GM12878 (cell line): ENCODE measurements at regions not wholly inside any gene's neighbourhood (a gene's known extent, or its start where the extent isn't known, plus 50 kb on each side); places are given as distances from the start of the nearest gene placed in this dataset.

ENCODE experiments used
- ATAC-seq: fragments of 200-7000 bp; cut with Tn5 transposase; 3 replicates; pipeline ENCODE4 v1.9.1; 2020; ENCODE audit warnings: mild to moderate bottlenecking, moderate library complexity
- BruUV-seq: library from RNA; stranded (reverse); fragments of 400-500 nt; replicated peaks from 2 replicates; lab custom pipeline; 2021; lab: Mats Ljungman, UMichigan
- CTCF ChIA-PET: fragments of 300-600 bp; sonication (Branson Sonifier 250); formaldehyde crosslinking; extraction: SDS; loops from one replicate; lab custom pipeline; 2021; ENCODE audit warnings: inconsistent platforms; lab: Yijun Ruan, JAX
- POLR2A ChIA-PET: fragments of 350-600 bp; formaldehyde crosslinking; extraction: SDS; loops from one replicate; lab custom pipeline; 2021; ENCODE audit warnings: inconsistent platforms; lab: Charles Lee
- RAD21 ChIA-PET: fragments of 300-600 bp; sonication (Branson Sonifier 250); formaldehyde crosslinking; loops from one replicate; lab custom pipeline; 2023; ENCODE audit warnings: antibody characterized with exemption; ENCODE audit not compliant: unreplicated experiment; lab: Charles Lee
- SMC1A ChIA-PET: fragments of 300-600 bp; sonication (Branson Sonifier 250); formaldehyde crosslinking; loops from one replicate; lab custom pipeline; 2023; ENCODE audit not compliant: unreplicated experiment, uncharacterized antibody; lab: Charles Lee
- DNase-seq: peaks from one replicate; pipeline ENCODE4 v3.0.0-alpha.2; 2011; ENCODE audit warnings: low read depth, low spot score
- FAIRE-seq: peaks from 3 replicates; lab custom pipeline; 2011; peaks lifted over from hg19 to GRCh38; lab: Jason Lieb, UNC
- H2AFZ ChIP-seq: 2 replicates; pipeline ENCODE4 v1.6.0; 2011; ENCODE audit warnings: low read depth, low read length, control low read depth; ENCODE audit not compliant: control insufficient read depth
- H3K27ac ChIP-seq: 2 replicates; pipeline ENCODE4 v1.5.1; 2011; ENCODE audit warnings: control low read depth; ENCODE audit not compliant: control insufficient read depth, insufficient read depth
- H3K27me3 ChIP-seq, 2 experiments: replicated peaks in 1 of 2; 2 replicates each; pipeline versions ENCODE4 v1.6.0 to v1.6.1; 2011; ENCODE audit warnings: low read length in 1 of 2; ENCODE audit not compliant: control insufficient read depth in 2 of 2, insufficient read depth in 2 of 2
- H3K36me3 ChIP-seq, 2 experiments: 2 replicates each; pipeline ENCODE4 v1.5.1; 2011; ENCODE audit warnings: low read length in 1 of 2; ENCODE audit not compliant: control insufficient read depth in 2 of 2, insufficient read depth in 2 of 2
- H3K4me1 ChIP-seq: 2 replicates; pipeline ENCODE4 v1.6.1; 2011; ENCODE audit warnings: mild to moderate bottlenecking, low read length, moderate library complexity, mixed read lengths; ENCODE audit not compliant: control insufficient read depth, insufficient read depth
- H3K4me2 ChIP-seq: 2 replicates; pipeline ENCODE4 v1.6.0; 2011; ENCODE audit warnings: control low read depth; ENCODE audit not compliant: control insufficient read depth, insufficient read depth
- H3K4me3 ChIP-seq: fragments of 200-600 bp; sonication (generic); 2 replicates; pipeline ENCODE4 v1.5.1; 2016
- H3K79me2 ChIP-seq: 2 replicates; pipeline ENCODE4 v1.6.0; 2011; ENCODE audit warnings: low read length; ENCODE audit not compliant: control insufficient read depth, insufficient read depth
- H3K9ac ChIP-seq: 2 replicates; pipeline ENCODE4 v1.8.0; 2011; ENCODE audit warnings: low read length, control low read depth, mixed read lengths; ENCODE audit not compliant: control insufficient read depth, insufficient read depth
- H3K9me3 ChIP-seq: replicated peaks from 3 replicates; pipeline ENCODE4 v1.5.1; 2011; ENCODE audit warnings: mild to moderate bottlenecking, low read length; ENCODE audit not compliant: control insufficient read depth, insufficient read depth
- H4K20me1 ChIP-seq: 2 replicates; pipeline ENCODE4 v1.6.0; 2011; ENCODE audit not compliant: control insufficient read depth, insufficient read depth
- GABPA ChIP-seq: IDR thresholded peaks from 2 replicates; pipeline ENCODE4 v1.6.1; 2014; ENCODE audit warnings: antibody characterized with exemption, low read depth, mild to moderate bottlenecking, inconsistent platforms
- RFX5 ChIP-seq: IDR thresholded peaks from 2 replicates; pipeline ENCODE4 v1.6.1; 2011; ENCODE audit warnings: low read depth, low read length, improper control_type of control experiment
- ZNF622 ChIP-seq: fragments of 450-650 bp; IDR thresholded peaks from 2 replicates; pipeline ENCODE4 v1.6.1; 2017; ENCODE audit warnings: mild to moderate bottlenecking, inconsistent platforms
- in situ Hi-C: fragments of 300-500 bp; cut with MboI; formaldehyde crosslinking; loops from 9 replicates; pipeline ENCODE4 v1.14.3; 2018; ENCODE audit warnings: mixed read lengths
- intact Hi-C: fragments of 100-400 bp; cut with micrococcal nuclease; formaldehyde crosslinking; loops from one replicate; pipeline ENCODE4 v1.14.2; 2022; ENCODE audit not compliant: unreplicated experiment
- TF ChIP-seq, protein P1 (sequence below): fragments of 450-650 bp; IDR thresholded peaks from 2 replicates; pipeline ENCODE4 v1.6.1; 2017; ENCODE audit warnings: mild to moderate bottlenecking, moderate library complexity

DNA sequence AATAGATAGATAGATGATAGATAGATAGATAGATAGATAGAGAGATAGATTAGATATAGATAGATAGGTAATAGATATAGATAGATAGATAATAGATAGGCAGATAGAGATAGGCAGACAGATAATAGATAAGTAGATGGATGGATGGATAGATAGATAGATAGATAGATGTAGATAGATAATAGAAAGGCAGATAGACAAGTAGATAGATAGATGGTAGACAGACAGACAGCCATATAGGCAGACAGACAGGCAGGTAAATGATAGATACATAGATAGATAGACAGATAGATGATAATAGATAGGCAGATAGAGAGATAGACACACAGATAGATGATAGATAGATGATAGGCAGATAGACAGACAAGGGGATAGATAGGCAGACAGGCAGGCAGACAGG lies 191.4 kb upstream of the TNRC6C start:
- in situ Hi-C loops, result no loop called here
- intact Hi-C loops, result no loop called here
- H2AFZ ChIP-seq, result no peak overlapping the region

More for the DNA sequence above, 191.4 kb upstream of the TNRC6C start:
- Histone ChIP-seq H3K9me3 (no peaks in the 10 kb centered on the region), H4K20me1 (0 out of 2 replicates have a peak, but pooled peaks cover 4% of the 10 kb centered on the region)
- SMC1A ChIA-PET, result no interaction called here
- no peak for TF ChIP-seq ZNF622
- TF ChIP-seq GABPA, result no peak
- TF ChIP-seq RFX5, result no peak
- TF ChIP-seq, protein P1, sequence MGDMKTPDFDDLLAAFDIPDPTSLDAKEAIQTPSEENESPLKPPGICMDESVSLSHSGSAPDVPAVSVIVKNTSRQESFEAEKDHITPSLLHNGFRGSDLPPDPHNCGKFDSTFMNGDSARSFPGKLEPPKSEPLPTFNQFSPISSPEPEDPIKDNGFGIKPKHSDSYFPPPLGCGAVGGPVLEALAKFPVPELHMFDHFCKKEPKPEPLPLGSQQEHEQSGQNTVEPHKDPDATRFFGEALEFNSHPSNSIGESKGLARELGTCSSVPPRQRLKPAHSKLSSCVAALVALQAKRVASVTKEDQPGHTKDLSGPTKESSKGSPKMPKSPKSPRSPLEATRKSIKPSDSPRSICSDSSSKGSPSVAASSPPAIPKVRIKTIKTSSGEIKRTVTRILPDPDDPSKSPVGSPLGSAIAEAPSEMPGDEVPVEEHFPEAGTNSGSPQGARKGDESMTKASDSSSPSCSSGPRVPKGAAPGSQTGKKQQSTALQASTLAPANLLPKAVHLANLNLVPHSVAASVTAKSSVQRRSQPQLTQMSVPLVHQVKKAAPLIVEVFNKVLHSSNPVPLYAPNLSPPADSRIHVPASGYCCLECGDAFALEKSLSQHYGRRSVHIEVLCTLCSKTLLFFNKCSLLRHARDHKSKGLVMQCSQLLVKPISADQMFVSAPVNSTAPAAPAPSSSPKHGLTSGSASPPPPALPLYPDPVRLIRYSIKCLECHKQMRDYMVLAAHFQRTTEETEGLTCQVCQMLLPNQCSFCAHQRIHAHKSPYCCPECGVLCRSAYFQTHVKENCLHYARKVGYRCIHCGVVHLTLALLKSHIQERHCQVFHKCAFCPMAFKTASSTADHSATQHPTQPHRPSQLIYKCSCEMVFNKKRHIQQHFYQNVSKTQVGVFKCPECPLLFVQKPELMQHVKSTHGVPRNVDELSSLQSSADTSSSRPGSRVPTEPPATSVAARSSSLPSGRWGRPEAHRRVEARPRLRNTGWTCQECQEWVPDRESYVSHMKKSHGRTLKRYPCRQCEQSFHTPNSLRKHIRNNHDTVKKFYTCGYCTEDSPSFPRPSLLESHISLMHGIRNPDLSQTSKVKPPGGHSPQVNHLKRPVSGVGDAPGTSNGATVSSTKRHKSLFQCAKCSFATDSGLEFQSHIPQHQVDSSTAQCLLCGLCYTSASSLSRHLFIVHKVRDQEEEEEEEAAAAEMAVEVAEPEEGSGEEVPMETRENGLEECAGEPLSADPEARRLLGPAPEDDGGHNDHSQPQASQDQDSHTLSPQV, result no peak
- TF ChIP-seq, all 136 proteins: peak for 0
- Histone ChIP-seq H3K27ac (no peak overlapping the region), H3K79me2 (no peaks in the 10 kb centered on the region), H3K27me3 (no peaks in the 10 kb centered on the region; a peak in 1 of 4 replicates), H3K9ac (no peak overlapping the region), H3K4me3 (no peak overlapping the region), H3K4me1 (no peaks in the 10 kb centered on the region), H3K36me3 (no peaks in the 10 kb centered on the region), H3K4me2 (no peak overlapping the region)
- ChIA-PET RAD21 (no interaction called here), CTCF (no interaction called here), POLR2A (no interaction called here)
- DNase-seq, result no peak
- no peak for FAIRE-seq
- no peak for ATAC-seq
- no TSS peak for BruUV-seq
